ENCODE measurements at regions not wholly inside any gene's neighbourhood (a gene's known extent, or its start where the extent isn't known, plus 50 kb on each side); places are given as distances from the start of the nearest gene placed in this dataset.

DNA sequence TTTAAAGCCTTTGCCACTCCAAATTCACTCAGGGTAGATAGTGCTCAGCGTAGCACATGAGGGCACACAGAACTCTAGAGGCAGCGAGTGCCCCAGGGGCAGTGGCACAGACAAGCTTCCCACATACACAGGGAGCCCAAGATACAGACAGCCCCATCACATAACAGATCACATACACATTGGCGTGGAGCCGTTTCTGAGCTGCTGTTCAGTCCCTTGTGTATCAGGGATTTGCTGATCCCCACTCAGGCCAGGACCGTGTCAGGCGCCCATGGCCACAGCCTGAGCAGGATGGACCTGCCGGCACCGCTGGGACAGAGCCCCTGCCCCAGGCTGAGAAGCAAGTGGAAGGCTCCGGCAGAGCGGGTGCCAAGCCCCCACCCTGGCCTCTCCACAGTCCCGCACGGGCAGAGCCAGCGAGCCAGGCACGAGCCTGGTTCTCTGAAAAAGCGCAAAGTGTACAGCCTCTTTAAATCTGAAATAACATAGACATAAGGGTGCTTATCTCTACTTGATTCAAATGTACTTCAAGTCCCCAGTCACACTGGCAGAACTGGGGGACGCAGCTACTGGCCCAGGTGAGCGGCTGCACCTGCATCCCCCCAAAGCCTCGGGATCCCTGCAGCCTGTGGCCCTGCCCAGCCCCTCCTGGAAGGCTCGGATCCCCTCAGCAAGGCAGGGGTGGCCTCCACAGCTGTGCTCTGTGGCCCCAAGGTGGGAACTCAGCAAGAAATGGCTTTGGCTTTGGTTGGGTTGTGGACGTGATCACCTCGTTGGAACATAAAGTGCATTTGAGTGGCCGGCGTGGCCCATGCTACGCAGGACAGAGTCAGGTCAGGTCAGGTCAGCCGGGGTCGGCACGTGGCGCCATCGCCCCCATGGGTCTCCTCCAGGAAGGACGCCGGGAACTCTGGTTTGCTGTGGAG lies 231.3 kb downstream of the ERMARD start:
- no peaks in the 10 kb centered on the region for H3K27me3 ChIP-seq (ENCODE audit: control insufficient read depth in 2 of 2, insufficient read depth in 2 of 2, low read length in 2 of 2)
- Mint-ChIP-seq H3K27ac (peak overlapping the region in 1 of 7 donors; percentile 58), H3K36me3 (no peaks in the 10 kb centered on the region), H3K27me3 (ENCODE audit: low read depth in 3 of 3) (peaks cover 0 to 5% (median 2%) of the 10 kb centered on the region in 3 donors), H3K9me3 (no peaks in the 10 kb centered on the region), H3K4me1 (peaks cover 2% of the 10 kb centered on the region), H3K4me3 (no peak overlapping the region)
- H3K4me3 ChIP-seq (replicated peaks in 1 of 3; ENCODE audit: low read depth in 2 of 3, low read length in 3 of 3) = no peak overlapping the region
- H3K9me3 ChIP-seq (replicated peaks in 1 of 2; ENCODE audit: control insufficient read depth in 1 of 2, insufficient read depth in 1 of 2, low read length in 2 of 2) = no peaks in the 10 kb centered on the region
- H3K4me2 ChIP-seq (replicated peaks; ENCODE audit: extremely low read depth, low read length, poor library complexity, severe bottlenecking) = no peak overlapping the region
- TF ChIP-seq CTCF (IDR thresholded peaks at IDR 0.05) = no peak
- no peak overlapping the region for H2AFZ ChIP-seq (ENCODE audit: insufficient read depth, low read depth, low read length, poor library complexity, severe bottlenecking)
- H4K20me1 ChIP-seq (ENCODE audit: insufficient read depth, low read length) = no peaks in the 10 kb centered on the region
- DNase-seq = no peak
- H3K9ac ChIP-seq (ENCODE audit: insufficient read depth, low read length, poor library complexity, severe bottlenecking) = no peak overlapping the region
- intact Hi-C loops (cut with micrococcal nuclease) = no loop called here
- H3K4me1 ChIP-seq (ENCODE audit: control insufficient read depth in 1 of 2, insufficient read depth in 2 of 2, low read length in 2 of 2) = no peaks in the 10 kb centered on the region
- H3K27ac ChIP-seq (ENCODE audit: low read depth in 1 of 2, low read length in 2 of 2) = no peak overlapping the region
- no peaks in the 10 kb centered on the region for H3K36me3 ChIP-seq (replicated peaks in 1 of 2; ENCODE audit: control insufficient read depth in 1 of 2, insufficient read depth in 2 of 2, low read length in 2 of 2)
- WGBS (ENCODE audit: insufficient coverage) = 95% methylated on average over 24 of the region's 31 CpGs
- H3K79me2 ChIP-seq (ENCODE audit: insufficient read depth, low read length) = no peaks in the 10 kb centered on the region

- no peak for TF ChIP-seq CTCF (IDR thresholded peaks at IDR 0.05)
- Histone ChIP-seq H3K79me2 (ENCODE audit: insufficient read depth, low read length) (no peaks in the 10 kb centered on the region), H3K27ac (ENCODE audit: low read depth in 1 of 2, low read length in 2 of 2) (no peak overlapping the region), H3K4me1 (ENCODE audit: control insufficient read depth in 1 of 2, insufficient read depth in 2 of 2, low read length in 2 of 2) (no peaks in the 10 kb centered on the region), H4K20me1 (ENCODE audit: insufficient read depth, low read length) (no peaks in the 10 kb centered on the region), H3K9me3 (replicated peaks in 1 of 2; ENCODE audit: control insufficient read depth in 1 of 2, insufficient read depth in 1 of 2, low read length in 2 of 2) (no peaks in the 10 kb centered on the region), H3K4me2 (replicated peaks; ENCODE audit: extremely low read depth, low read length, poor library complexity, severe bottlenecking) (no peak overlapping the region), H3K4me3 (replicated peaks in 1 of 3; ENCODE audit: low read depth in 2 of 3, low read length in 3 of 3) (no peak overlapping the region), H3K36me3 (replicated peaks in 1 of 2; ENCODE audit: control insufficient read depth in 1 of 2, insufficient read depth in 2 of 2, low read length in 2 of 2) (no peaks in the 10 kb centered on the region), H2AFZ (ENCODE audit: insufficient read depth, low read depth, low read length, poor library complexity, severe bottlenecking) (no peak overlapping the region), H3K9ac (ENCODE audit: insufficient read depth, low read length, poor library complexity, severe bottlenecking) (no peak overlapping the region), H3K27me3 (ENCODE audit: control insufficient read depth in 2 of 2, insufficient read depth in 2 of 2, low read length in 2 of 2) (no peaks in the 10 kb centered on the region)
- Mint-ChIP-seq H3K4me1 (peaks cover 3% of the 10 kb centered on the region), H3K27me3 (ENCODE audit: low read depth in 3 of 3) (peaks cover 0 to 9% (median 6%) of the 10 kb centered on the region in 3 donors), H3K27ac (no peak overlapping the region), H3K4me3 (no peak overlapping the region), H3K9me3 (no peaks in the 10 kb centered on the region), H3K36me3 (no peaks in the 10 kb centered on the region)
- 96% methylated on average over 4 of the region's 7 CpGs for WGBS (ENCODE audit: insufficient coverage)
- intact Hi-C loops (cut with micrococcal nuclease) = no loop called here
- DNase-seq = no peak
Observed at GRCh38 chr6:169981969-169982368, 230.5 kb downstream of the ERMARD start.

All from CD14-positive monocyte (primary cell).